H9 (cell line): ENCODE measurements at regions not wholly inside any gene's neighbourhood (a gene's known extent, or its start where the extent isn't known, plus 50 kb on each side); places are given as distances from the start of the nearest gene placed in this dataset.

Experiments used
- DNase-seq: peaks from one replicate; pipeline ENCODE4 v3.0.0-alpha.2; 2017
- H2AFZ ChIP-seq: one replicate; pipeline ENCODE4 v1.6.1; 2013; ENCODE audit warnings: mild to moderate bottlenecking, low read length, control low read depth, moderate library complexity
- H2AK5ac ChIP-seq: 2 replicates; pipeline ENCODE4 v1.6.1; 2013; ENCODE audit warnings: low read length, control low read depth, mixed read lengths; ENCODE audit not compliant: insufficient read length
- H2BK120ac ChIP-seq: one replicate; pipeline ENCODE4 v1.6.1; 2013; ENCODE audit warnings: low read depth, mild to moderate bottlenecking, low read length, control low read depth, inconsistent platforms; ENCODE audit not compliant: poor library complexity, severe bottlenecking
- H2BK12ac ChIP-seq: 2 replicates; pipeline ENCODE4 v1.6.1; 2013; ENCODE audit warnings: low read length, control low read depth, mixed read lengths, low read depth; ENCODE audit not compliant: insufficient read length
- H2BK15ac ChIP-seq: 2 replicates; pipeline ENCODE4 v1.6.1; 2013; ENCODE audit warnings: low read depth, low read length, control low read depth
- H2BK20ac ChIP-seq: one replicate; pipeline ENCODE4 v1.6.1; 2013; ENCODE audit warnings: low read depth, mild to moderate bottlenecking, low read length, control low read depth, inconsistent platforms; ENCODE audit not compliant: poor library complexity, severe bottlenecking
- H2BK5ac ChIP-seq: 2 replicates; pipeline ENCODE4 v1.6.1; 2013; ENCODE audit warnings: low read length, control low read depth, mixed read lengths; ENCODE audit not compliant: insufficient read length
- H3K14ac ChIP-seq: 2 replicates; pipeline ENCODE4 v1.6.1; 2013; ENCODE audit warnings: low read length, control low read depth; ENCODE audit not compliant: insufficient read depth
- H3K18ac ChIP-seq: 2 replicates; pipeline ENCODE4 v1.6.1; 2013; ENCODE audit warnings: low read depth, mild to moderate bottlenecking, mixed read lengths, low read length, control low read depth; ENCODE audit not compliant: insufficient read length
- H3K23ac ChIP-seq: 2 replicates; pipeline ENCODE4 v1.6.1; 2013; ENCODE audit warnings: low read length, control low read depth, mixed read lengths, low read depth; ENCODE audit not compliant: insufficient read length
- H3K23me2 ChIP-seq: 2 replicates; pipeline ENCODE4 v1.6.1; 2013; ENCODE audit warnings: low read depth, mild to moderate bottlenecking, mixed read lengths, low read length, control low read depth; ENCODE audit not compliant: insufficient read length, poor library complexity, severe bottlenecking
- H3K27ac ChIP-seq: 2 replicates; pipeline ENCODE4 v1.5.1; 2013; ENCODE audit warnings: low read length, control low read depth, mixed read lengths, low read depth; ENCODE audit not compliant: insufficient read length
- H3K27me3 ChIP-seq: 2 replicates; pipeline ENCODE4 v1.6.1; 2013; ENCODE audit warnings: low read length, control low read depth, inconsistent platforms; ENCODE audit not compliant: insufficient read depth
- H3K4ac ChIP-seq: 2 replicates; pipeline ENCODE4 v1.6.1; 2013; ENCODE audit warnings: low read depth, mild to moderate bottlenecking, control low read depth, inconsistent platforms, low read length, moderate library complexity
- H3K4me1 ChIP-seq: 2 replicates; pipeline ENCODE4 v1.6.1; 2013; ENCODE audit warnings: low read length, control low read depth, inconsistent platforms; ENCODE audit not compliant: insufficient read depth
- H3K4me2 ChIP-seq: 2 replicates; pipeline ENCODE4 v1.6.1; 2013; ENCODE audit warnings: low read length, control low read depth, mixed read lengths; ENCODE audit not compliant: insufficient read length, insufficient read depth
- H3K56ac ChIP-seq: 2 replicates; pipeline ENCODE4 v1.6.1; 2013; ENCODE audit warnings: low read depth, mild to moderate bottlenecking, mixed read lengths, low read length, control low read depth; ENCODE audit not compliant: insufficient read length
- H3K79me1 ChIP-seq: 2 replicates; pipeline ENCODE4 v1.6.1; 2013; ENCODE audit warnings: low read depth, mild to moderate bottlenecking, moderate library complexity, low read length, control low read depth, inconsistent platforms; ENCODE audit not compliant: insufficient read depth, poor library complexity, severe bottlenecking
- H3K79me2 ChIP-seq: 2 replicates; pipeline ENCODE4 v1.6.1; 2013; ENCODE audit warnings: low read length, control low read depth, inconsistent platforms; ENCODE audit not compliant: insufficient read depth
- H3K9ac ChIP-seq: 2 replicates; pipeline ENCODE4 v1.6.1; 2013; ENCODE audit warnings: low read length, control low read depth, mixed read lengths; ENCODE audit not compliant: insufficient read length; ENCODE audit errors: extremely low read depth
- H3K9me3 ChIP-seq: one replicate; pipeline ENCODE4 v1.6.1; 2013; ENCODE audit warnings: low read depth, low read length, inconsistent platforms; ENCODE audit not compliant: control insufficient read depth
- H3T11ph ChIP-seq: one replicate; pipeline ENCODE4 v1.6.1; 2013; ENCODE audit warnings: mild to moderate bottlenecking, low read length, control low read depth, inconsistent platforms
- H4K20me1 ChIP-seq: one replicate; pipeline ENCODE4 v1.6.1; 2013; ENCODE audit not compliant: control insufficient read depth, insufficient read length, insufficient read depth
- H4K5ac ChIP-seq: 2 replicates; pipeline ENCODE4 v1.6.1; 2013; ENCODE audit warnings: low read depth, mild to moderate bottlenecking, mixed read lengths, low read length, control low read depth; ENCODE audit not compliant: insufficient read length
- H4K8ac ChIP-seq: replicated peaks from 2 replicates; pipeline ENCODE4 v1.6.1; 2013; ENCODE audit warnings: low read length, control low read depth, mixed read lengths, low read depth; ENCODE audit not compliant: insufficient read length
- H4K91ac ChIP-seq: 2 replicates; pipeline ENCODE4 v1.6.1; 2013; ENCODE audit warnings: low read depth, mild to moderate bottlenecking, moderate library complexity, mixed read lengths, low read length, control low read depth; ENCODE audit not compliant: insufficient read length
- H3K27ac Mint-ChIP-seq, 3 experiments: 2 replicates in 2 of 3; 3 replicates in 1 of 3; pipeline ENCODE4 v1.8.0; 2020 to 2021; ENCODE audit warnings: mixed read lengths in 3 of 3, mild to moderate bottlenecking in 1 of 3, moderate library complexity in 1 of 3
- H3K27me3 Mint-ChIP-seq: 2 replicates; pipeline ENCODE4 v1.8.0; 2021; ENCODE audit warnings: low read depth, mild to moderate bottlenecking, moderate library complexity, mixed read lengths
- H3K36me3 Mint-ChIP-seq, 3 experiments: 2 replicates in 2 of 3; 3 replicates in 1 of 3; pipeline ENCODE4 v1.8.0; 2020 to 2021; ENCODE audit warnings: low read depth in 3 of 3, mixed read lengths in 3 of 3; ENCODE audit not compliant: insufficient read depth in 1 of 3
- H3K4me1 Mint-ChIP-seq, 2 experiments: 2 replicates each; pipeline ENCODE4 v1.8.0; 2020; ENCODE audit warnings: mixed read lengths in 2 of 2
- H3K4me3 Mint-ChIP-seq, 2 experiments: 2 replicates in 1 of 2; 3 replicates in 1 of 2; pipeline ENCODE4 v1.8.0; 2020 to 2021; ENCODE audit warnings: mild to moderate bottlenecking in 2 of 2, mixed read lengths in 2 of 2, moderate library complexity in 1 of 2
- H3K9me3 Mint-ChIP-seq, 2 experiments: 2 replicates in 1 of 2; 3 replicates in 1 of 2; pipeline ENCODE4 v1.8.0; 2020; ENCODE audit warnings: mild to moderate bottlenecking in 2 of 2, mixed read lengths in 2 of 2, moderate library complexity in 1 of 2
- WGBS: extraction: QIAGEN DNeasy Blood & Tissue Kit; methylation state at CpG from one replicate; pipeline ENCODE4 v1.1.7; 2013; ENCODE audit warnings: missing lambda C conversion rate, low lambda C conversion rate, mixed read lengths; ENCODE audit not compliant: insufficient read length; ENCODE audit errors: extremely low coverage; 5-methylcytosine and 5-hydroxymethylcytosine counted together
- TF ChIP-seq, protein P1 (sequence below): fragments of 200-600 bp; sonication (generic); conservative IDR thresholded peaks from 3 replicates; pipeline ENCODE4 v1.8.0; 2021; ENCODE audit warnings: antibody characterized with exemption, mild to moderate bottlenecking

DNA sequence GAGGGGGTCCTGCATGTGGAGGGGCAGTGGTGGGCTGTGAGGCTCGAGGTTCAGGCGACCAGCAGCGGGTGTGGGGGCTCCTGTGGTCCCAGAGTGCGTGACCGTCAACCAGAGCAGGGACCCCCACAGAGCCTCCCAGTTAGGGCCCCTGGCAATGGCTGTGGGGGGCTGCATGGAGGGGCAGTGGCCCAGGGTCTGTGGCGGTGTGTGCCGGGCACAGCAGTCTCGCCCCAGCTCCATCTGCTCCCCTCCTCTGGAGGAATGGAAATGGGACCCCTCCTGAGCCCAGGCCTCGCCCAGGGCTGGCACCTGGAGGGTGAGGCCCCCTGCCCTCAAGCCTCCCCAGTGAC, 210.8 kb upstream of the C14orf180 start:
- no peaks in the 10 kb centered on the region for H3K79me1 ChIP-seq
- H3K56ac ChIP-seq, result no peak overlapping the region
- H3K79me2 ChIP-seq, result no peaks in the 10 kb centered on the region
- H3K4me1 ChIP-seq, result no peaks in the 10 kb centered on the region
- H4K8ac ChIP-seq, result no peak overlapping the region
- Mint-ChIP-seq H3K36me3 (no peaks in the 10 kb centered on the region), H3K9me3 (no peaks in the 10 kb centered on the region; a peak in 1 of 5 replicates), H3K4me3 (no peak overlapping the region), H3K27me3 (peaks cover 3% of the 10 kb centered on the region; the same call in 1 of the 2 replicates), H3K27ac (no peak overlapping the region), H3K4me1 (peaks cover 14 to 23% of the 10 kb centered on the region in 2 experiments)
- no peak overlapping the region for H2BK120ac ChIP-seq
- H3K27ac ChIP-seq, result no peak overlapping the region
- H3K23ac ChIP-seq, result no peak overlapping the region
- H2AK5ac ChIP-seq, result no peak overlapping the region
- H3K23me2 ChIP-seq, result no peaks in the 10 kb centered on the region
- no peak overlapping the region for H2BK12ac ChIP-seq
- no peaks in the 10 kb centered on the region for H3K9me3 ChIP-seq
- no peak overlapping the region for H3K4me2 ChIP-seq
- no peak for DNase-seq
- H3K4ac ChIP-seq, result no peak overlapping the region
- no peak overlapping the region for H2BK20ac ChIP-seq
- no peak overlapping the region for H4K5ac ChIP-seq
- H2BK5ac ChIP-seq, result no peak overlapping the region
- no peak overlapping the region for H2AFZ ChIP-seq
- H4K20me1 ChIP-seq, result no peaks in the 10 kb centered on the region
- H2BK15ac ChIP-seq, result no peak overlapping the region
- no peak overlapping the region for H3K18ac ChIP-seq
- H3K27me3 ChIP-seq, result no peaks in the 10 kb centered on the region
- H3K14ac ChIP-seq, result peak overlapping the region; percentile 40; the same call in 1 of the 2 replicates
- no CpG with 5 or more reads among the region's 9 CpGs for WGBS
- no peak overlapping the region for H4K91ac ChIP-seq
- no peak overlapping the region for H3K9ac ChIP-seq
- TF ChIP-seq, protein P1, sequence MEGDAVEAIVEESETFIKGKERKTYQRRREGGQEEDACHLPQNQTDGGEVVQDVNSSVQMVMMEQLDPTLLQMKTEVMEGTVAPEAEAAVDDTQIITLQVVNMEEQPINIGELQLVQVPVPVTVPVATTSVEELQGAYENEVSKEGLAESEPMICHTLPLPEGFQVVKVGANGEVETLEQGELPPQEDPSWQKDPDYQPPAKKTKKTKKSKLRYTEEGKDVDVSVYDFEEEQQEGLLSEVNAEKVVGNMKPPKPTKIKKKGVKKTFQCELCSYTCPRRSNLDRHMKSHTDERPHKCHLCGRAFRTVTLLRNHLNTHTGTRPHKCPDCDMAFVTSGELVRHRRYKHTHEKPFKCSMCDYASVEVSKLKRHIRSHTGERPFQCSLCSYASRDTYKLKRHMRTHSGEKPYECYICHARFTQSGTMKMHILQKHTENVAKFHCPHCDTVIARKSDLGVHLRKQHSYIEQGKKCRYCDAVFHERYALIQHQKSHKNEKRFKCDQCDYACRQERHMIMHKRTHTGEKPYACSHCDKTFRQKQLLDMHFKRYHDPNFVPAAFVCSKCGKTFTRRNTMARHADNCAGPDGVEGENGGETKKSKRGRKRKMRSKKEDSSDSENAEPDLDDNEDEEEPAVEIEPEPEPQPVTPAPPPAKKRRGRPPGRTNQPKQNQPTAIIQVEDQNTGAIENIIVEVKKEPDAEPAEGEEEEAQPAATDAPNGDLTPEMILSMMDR, result no peak
- H3T11ph ChIP-seq, result no peak overlapping the region
